Endothelial cell (in vitro differentiated cells): ENCODE measurements at regions not wholly inside any gene's neighbourhood (a gene's known extent, or its start where the extent isn't known, plus 50 kb on each side); places are given as distances from the start of the nearest gene placed in this dataset.

Experiments used
- DNase-seq: peaks from one replicate; pipeline ENCODE4 v3.0.0; 2021; ENCODE audit warnings: low spot score
- H3K27ac Mint-ChIP-seq: one replicate; pipeline ENCODE4 v1.8.0; 2021; ENCODE audit warnings: mixed read lengths, inconsistent platforms; ENCODE audit not compliant: unreplicated experiment
- H3K27me3 Mint-ChIP-seq: one replicate; pipeline ENCODE4 v1.8.0; 2021; ENCODE audit warnings: mild to moderate bottlenecking, moderate library complexity, mixed read lengths, inconsistent platforms; ENCODE audit not compliant: unreplicated experiment
- H3K36me3 Mint-ChIP-seq: one replicate; pipeline ENCODE4 v1.8.0; 2021; ENCODE audit warnings: mild to moderate bottlenecking, low read depth, mixed read lengths, inconsistent platforms; ENCODE audit not compliant: unreplicated experiment
- H3K4me1 Mint-ChIP-seq: one replicate; pipeline ENCODE4 v1.8.0; 2021; ENCODE audit warnings: mild to moderate bottlenecking, mixed read lengths, inconsistent platforms; ENCODE audit not compliant: unreplicated experiment
- H3K4me3 Mint-ChIP-seq: one replicate; pipeline ENCODE4 v1.8.0; 2021; ENCODE audit warnings: mild to moderate bottlenecking, mixed read lengths, inconsistent platforms; ENCODE audit not compliant: unreplicated experiment
- H3K9me3 Mint-ChIP-seq: one replicate; pipeline ENCODE4 v1.8.0; 2021; ENCODE audit warnings: mixed read lengths, inconsistent platforms; ENCODE audit not compliant: unreplicated experiment
- CTCF ChIP-seq: fragments of 200-600 bp; sonication (generic); IDR thresholded peaks from one replicate; pipeline ENCODE4 v1.5.0; 2021; ENCODE audit warnings: antibody characterized with exemption; ENCODE audit not compliant: unreplicated experiment

- Mint-ChIP-seq H3K9me3 (no peaks in the 10 kb centered on the region), H3K4me3 (no peak overlapping the region), H3K4me1 (no peaks in the 10 kb centered on the region), H3K36me3 (no peaks in the 10 kb centered on the region), H3K27me3 (peaks cover 3% of the 10 kb centered on the region), H3K27ac (no peak overlapping the region)
- TF ChIP-seq CTCF: no peak
- DNase-seq: no peak
These were observed 196.0 kb upstream of the NR3C1 start for GRCh38 chr5:143599474-143599873.

DNA sequence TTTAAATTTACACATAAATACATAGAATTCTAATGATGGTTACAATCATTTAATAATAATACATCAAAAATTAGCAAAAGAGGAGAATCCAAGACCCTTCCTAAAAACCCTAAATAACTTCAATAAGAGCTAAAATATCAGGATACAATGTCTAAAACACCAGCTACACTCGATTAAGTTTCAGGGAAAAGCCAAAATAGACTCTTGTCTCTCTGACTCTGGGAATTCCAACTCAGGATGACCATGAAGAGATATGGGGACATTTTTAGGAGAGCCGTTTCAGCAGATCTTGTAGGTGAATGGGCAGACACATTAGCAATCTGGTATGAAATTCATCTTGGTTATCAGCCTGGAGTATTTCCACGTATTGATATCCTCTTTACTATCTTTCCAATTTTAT is 193.3 kb upstream of the NR3C1 start:
- Mint-ChIP-seq H3K4me1 (no peaks in the 10 kb centered on the region), H3K27me3 (no peaks in the 10 kb centered on the region), H3K36me3 (no peaks in the 10 kb centered on the region), H3K27ac (no peak overlapping the region), H3K4me3 (no peak overlapping the region), H3K9me3 (no peaks in the 10 kb centered on the region)
- no peak for TF ChIP-seq CTCF
- DNase-seq: no peak

DNA sequence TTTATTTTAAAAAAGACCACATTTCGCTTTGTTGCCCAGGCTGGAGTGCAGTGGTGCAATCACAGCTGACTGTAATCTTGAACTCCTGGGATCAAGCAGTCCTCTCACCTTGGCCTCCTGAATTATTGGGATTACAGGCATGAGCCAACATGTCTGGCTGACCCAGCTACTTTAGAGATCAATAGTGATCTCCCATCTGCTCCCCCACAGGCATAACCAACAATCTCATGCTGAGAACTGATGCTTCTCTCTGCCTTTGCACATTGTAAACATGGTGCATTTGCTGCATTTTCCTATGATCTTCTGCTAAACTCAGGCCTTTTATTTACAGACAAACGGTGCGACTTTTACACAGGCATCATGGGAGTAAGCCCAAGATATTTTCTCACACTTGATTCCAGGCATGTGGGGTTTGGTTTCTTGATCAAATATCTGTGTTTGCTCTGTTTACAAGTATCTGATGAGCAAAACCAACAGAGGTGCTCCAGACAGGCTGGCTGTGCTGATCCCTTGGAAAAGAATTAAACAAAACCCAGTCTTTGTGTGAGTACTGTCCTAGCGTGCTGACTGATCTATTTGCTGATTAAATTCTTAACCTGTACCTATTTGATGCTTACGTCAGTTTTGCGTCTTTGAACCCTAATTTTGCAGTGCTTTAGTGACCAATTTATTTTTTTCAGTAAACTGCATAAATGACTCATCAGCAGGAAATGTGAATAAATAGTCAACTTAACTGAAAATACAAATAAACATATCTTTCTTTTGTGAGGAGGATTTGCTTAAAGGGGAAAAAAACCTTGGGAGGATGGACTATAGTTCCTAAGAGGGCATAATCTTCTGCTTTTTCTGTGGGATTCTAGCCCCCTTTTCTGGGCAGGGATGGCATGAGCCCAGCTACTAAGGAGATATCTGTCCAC is 191.7 kb upstream of the NR3C1 start:
- Mint-ChIP-seq H3K4me3 (no peak overlapping the region), H3K4me1 (no peaks in the 10 kb centered on the region)

GRCh38 chr5:143593723-143594122 is 190.2 kb upstream of the NR3C1 start:
- no peak for TF ChIP-seq CTCF
- Mint-ChIP-seq H3K4me1 (no peaks in the 10 kb centered on the region), H3K4me3 (no peak overlapping the region), H3K36me3 (no peaks in the 10 kb centered on the region), H3K27ac (no peak overlapping the region), H3K27me3 (no peaks in the 10 kb centered on the region), H3K9me3 (no peaks in the 10 kb centered on the region)
- DNase-seq: no peak

More for the DNA sequence above, 191.7 kb upstream of the NR3C1 start:
- no peak overlapping the region for H3K27ac Mint-ChIP-seq
- no peak for TF ChIP-seq CTCF
- no peaks in the 10 kb centered on the region for H3K9me3 Mint-ChIP-seq
- DNase-seq: no peak
- H3K27me3 Mint-ChIP-seq: no peaks in the 10 kb centered on the region
- no peaks in the 10 kb centered on the region for H3K36me3 Mint-ChIP-seq

GRCh38 chr5:143592648-143593047 is 189.2 kb upstream of the NR3C1 start:
- no peaks in the 10 kb centered on the region for H3K36me3 Mint-ChIP-seq
- no peaks in the 10 kb centered on the region for H3K27me3 Mint-ChIP-seq
- no peak for TF ChIP-seq CTCF
- H3K9me3 Mint-ChIP-seq: no peaks in the 10 kb centered on the region
- H3K27ac Mint-ChIP-seq: no peak overlapping the region
- no peak overlapping the region for H3K4me3 Mint-ChIP-seq
- H3K4me1 Mint-ChIP-seq: no peaks in the 10 kb centered on the region
- DNase-seq: no peak
